ENCODE measurements at regions not wholly inside any gene's neighbourhood (a gene's known extent, or its start where the extent isn't known, plus 50 kb on each side); places are given as distances from the start of the nearest gene placed in this dataset.

GRCh38 chr15:96586901-96587300 lies 256.4 kb downstream of the NR2F2 start:
- in situ Hi-C loops (cut with MboI; ENCODE audit: low sequenced_read_pairs in 4 of 4) (loop anchor here in 3 of 4 donors (10.0 to 25.0 kb wide), 2 partner anchors 225 to 232 kb away; no protein-coding TSS in a partner anchor), intact Hi-C loops (cut with DNase I; ENCODE audit: low total_unique reads) (no loop called here)
- no peak overlapping the region for H3K27ac ChIP-seq
- H3K9me3 ChIP-seq = no peaks in the 10 kb centered on the region
- H3K4me3 ChIP-seq = no peak overlapping the region
- H3K36me3 ChIP-seq = no peaks in the 10 kb centered on the region
- TF ChIP-seq, protein P1, sequence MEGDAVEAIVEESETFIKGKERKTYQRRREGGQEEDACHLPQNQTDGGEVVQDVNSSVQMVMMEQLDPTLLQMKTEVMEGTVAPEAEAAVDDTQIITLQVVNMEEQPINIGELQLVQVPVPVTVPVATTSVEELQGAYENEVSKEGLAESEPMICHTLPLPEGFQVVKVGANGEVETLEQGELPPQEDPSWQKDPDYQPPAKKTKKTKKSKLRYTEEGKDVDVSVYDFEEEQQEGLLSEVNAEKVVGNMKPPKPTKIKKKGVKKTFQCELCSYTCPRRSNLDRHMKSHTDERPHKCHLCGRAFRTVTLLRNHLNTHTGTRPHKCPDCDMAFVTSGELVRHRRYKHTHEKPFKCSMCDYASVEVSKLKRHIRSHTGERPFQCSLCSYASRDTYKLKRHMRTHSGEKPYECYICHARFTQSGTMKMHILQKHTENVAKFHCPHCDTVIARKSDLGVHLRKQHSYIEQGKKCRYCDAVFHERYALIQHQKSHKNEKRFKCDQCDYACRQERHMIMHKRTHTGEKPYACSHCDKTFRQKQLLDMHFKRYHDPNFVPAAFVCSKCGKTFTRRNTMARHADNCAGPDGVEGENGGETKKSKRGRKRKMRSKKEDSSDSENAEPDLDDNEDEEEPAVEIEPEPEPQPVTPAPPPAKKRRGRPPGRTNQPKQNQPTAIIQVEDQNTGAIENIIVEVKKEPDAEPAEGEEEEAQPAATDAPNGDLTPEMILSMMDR (IDR thresholded peaks at IDR 0.05 in 4 of 5, conservative IDR thresholded peaks at IDR 0.05 in 1 of 5) = no peak
- TF ChIP-seq POLR2A (IDR thresholded peaks at IDR 0.05) = no peak
- H3K4me1 ChIP-seq = no peaks in the 10 kb centered on the region
- no peaks in the 10 kb centered on the region for H3K27me3 ChIP-seq
- ATAC-seq (no peak), DNase-seq (no peak)

DNA sequence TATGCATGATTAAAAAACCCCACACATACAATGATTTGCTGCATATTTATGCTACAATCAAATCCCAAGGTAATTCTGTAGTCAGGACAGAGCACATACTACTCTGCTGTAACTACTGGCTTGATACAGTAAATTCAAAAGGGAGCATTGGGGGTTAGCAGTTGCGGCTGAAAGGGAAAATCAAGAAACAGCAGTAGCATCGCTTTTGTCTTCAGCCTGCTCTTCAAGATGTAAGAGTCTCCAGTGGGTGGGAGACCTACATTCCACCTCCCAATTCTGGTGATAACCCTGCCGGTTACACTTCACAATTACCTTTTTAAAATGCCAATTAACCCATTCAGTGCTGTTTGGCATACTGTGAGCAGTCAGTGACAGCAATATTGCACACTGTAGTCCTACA lies 259.4 kb downstream of the NR2F2 start:
- no peak overlapping the region for H3K4me3 ChIP-seq
- H3K9me3 ChIP-seq = no peaks in the 10 kb centered on the region
- intact Hi-C loops (cut with DNase I; ENCODE audit: low total_unique reads) = no loop called here
- H3K36me3 ChIP-seq = no peaks in the 10 kb centered on the region
- no peak overlapping the region for H3K27ac ChIP-seq
- no peak for ATAC-seq
- in situ Hi-C loops (cut with MboI; ENCODE audit: low sequenced_read_pairs in 4 of 4) = loop anchor here in 3 of 4 donors (10.0 to 25.0 kb wide), 2 partner anchors 228 to 235 kb away; no protein-coding TSS in a partner anchor
- H3K4me1 ChIP-seq = no peaks in the 10 kb centered on the region
- no peak for DNase-seq
- TF ChIP-seq, protein P1 (IDR thresholded peaks at IDR 0.05 in 4 of 5, conservative IDR thresholded peaks at IDR 0.05 in 1 of 5) = no peak
- TF ChIP-seq POLR2A (IDR thresholded peaks at IDR 0.05) = no peak
- peaks cover 0 to 3% (median 2%) of the 10 kb centered on the region in 3 donors for H3K27me3 ChIP-seq

DNA sequence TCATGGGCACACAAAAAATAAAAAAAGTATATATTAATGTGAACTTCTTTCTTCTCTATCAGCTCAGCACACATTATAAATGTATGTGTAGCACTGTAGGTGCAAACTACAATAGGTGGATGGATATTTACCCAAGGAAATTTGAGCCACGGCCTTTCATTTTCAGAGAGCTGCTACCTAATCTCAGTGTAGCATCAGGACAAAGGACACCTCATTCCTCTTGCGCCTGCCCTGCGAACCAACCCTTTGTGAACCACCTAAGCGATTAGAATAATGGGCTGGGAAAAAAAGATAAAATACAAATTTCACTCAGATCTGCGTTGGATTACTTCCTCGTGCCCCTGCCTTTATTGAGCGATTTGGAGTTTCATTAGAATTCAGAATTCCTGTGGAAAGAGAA lies 263.2 kb downstream of the NR2F2 start:
- Histone ChIP-seq H3K27me3 (peaks cover 0 to 3% (median 2%) of the 10 kb centered on the region in 3 donors), H3K9me3 (no peaks in the 10 kb centered on the region), H3K4me1 (no peaks in the 10 kb centered on the region), H3K36me3 (no peaks in the 10 kb centered on the region), H3K4me3 (no peak overlapping the region), H3K27ac (no peak overlapping the region)
- in situ Hi-C loops (cut with MboI; ENCODE audit: low sequenced_read_pairs in 4 of 4) = loop anchor here in 2 of 4 donors (25.0 kb wide), 1 partner anchor 231 kb away; no protein-coding TSS in a partner anchor
- TF ChIP-seq POLR2A (IDR thresholded peaks at IDR 0.05) = no peak
- TF ChIP-seq, protein P1 (IDR thresholded peaks at IDR 0.05 in 4 of 5, conservative IDR thresholded peaks at IDR 0.05 in 1 of 5) = no peak
- ATAC-seq (no peak), DNase-seq (no peak)
- intact Hi-C loops (cut with DNase I; ENCODE audit: low total_unique reads) = no loop called here

GRCh38 chr15:96595951-96596350 lies 265.5 kb downstream of the NR2F2 start:
- no peaks in the 10 kb centered on the region for H3K9me3 ChIP-seq
- no peaks in the 10 kb centered on the region for H3K36me3 ChIP-seq
- in situ Hi-C loops (cut with MboI; ENCODE audit: low sequenced_read_pairs in 4 of 4) = loop anchor here in 2 of 4 donors (25.0 kb wide), 1 partner anchor 234 kb away; no protein-coding TSS in a partner anchor
- DNase-seq = no peak
- no peaks in the 10 kb centered on the region for H3K4me1 ChIP-seq
- intact Hi-C loops (cut with DNase I; ENCODE audit: low total_unique reads) = no loop called here
- no peak overlapping the region for H3K4me3 ChIP-seq
- peaks cover 0 to 3% (median 2%) of the 10 kb centered on the region in 3 donors for H3K27me3 ChIP-seq
- ATAC-seq = no peak
- H3K27ac ChIP-seq = no peak overlapping the region
- no peak for TF ChIP-seq POLR2A (IDR thresholded peaks at IDR 0.05)
- TF ChIP-seq, protein P1 (IDR thresholded peaks at IDR 0.05 in 4 of 5, conservative IDR thresholded peaks at IDR 0.05 in 1 of 5) = no peak

GRCh38 chr15:96598514-96598913 lies 268.0 kb downstream of the NR2F2 start:
- peaks cover 0 to under 1% (median 0%) of the 10 kb centered on the region in 3 donors for H3K27me3 ChIP-seq
- no peak overlapping the region for H3K27ac ChIP-seq
- TF ChIP-seq, protein P1 (IDR thresholded peaks at IDR 0.05 in 4 of 5, conservative IDR thresholded peaks at IDR 0.05 in 1 of 5) = no peak
- no peak for TF ChIP-seq POLR2A (IDR thresholded peaks at IDR 0.05)
- intact Hi-C loops (cut with DNase I; ENCODE audit: low total_unique reads) = no loop called here
- H3K4me3 ChIP-seq = no peak overlapping the region
- no peaks in the 10 kb centered on the region for H3K4me1 ChIP-seq
- ATAC-seq (no peak), DNase-seq (no peak)
- in situ Hi-C loops (cut with MboI; ENCODE audit: low sequenced_read_pairs in 4 of 4) = loop anchor here in 2 of 4 donors (25.0 kb wide), 1 partner anchor 236 kb away; no protein-coding TSS in a partner anchor
- no peaks in the 10 kb centered on the region for H3K9me3 ChIP-seq
- no peaks in the 10 kb centered on the region for H3K36me3 ChIP-seq

Data from gastrocnemius medialis (tissue), 4 donors.